CD4-positive, alpha-beta T cell treated with Interleukin-6 at 100 ng/mL for 8 hours (primary cell): ENCODE measurements at regions not wholly inside any gene's neighbourhood (a gene's known extent, or its start where the extent isn't known, plus 50 kb on each side); places are given as distances from the start of the nearest gene placed in this dataset.

Experiments
- DNase-seq: peaks from one replicate; pipeline ENCODE4 v3.0.0-alpha.2; 2020; ENCODE audit warnings: mixed read lengths, low spot score

DNA sequence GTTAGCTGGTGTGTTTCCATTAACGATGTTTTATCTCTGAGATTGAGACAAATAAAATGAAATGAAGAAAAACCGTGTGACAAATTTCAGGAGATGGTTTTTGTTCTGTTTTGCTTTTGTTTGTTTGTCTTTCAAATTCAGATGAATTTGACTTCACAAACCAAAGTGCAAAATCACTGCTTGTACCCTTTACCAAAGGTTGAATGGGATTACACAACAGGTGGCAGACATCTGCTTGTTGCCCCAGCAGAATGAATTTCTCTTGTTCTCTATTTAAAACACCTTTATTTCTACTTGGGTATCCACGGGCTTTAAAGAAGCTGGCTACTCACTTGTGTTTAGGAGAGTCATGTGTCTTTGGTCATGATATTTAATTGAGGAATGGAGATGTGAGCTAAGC is 239.7 kb upstream of the CLNK start:
- DNase-seq: no peak

DNA sequence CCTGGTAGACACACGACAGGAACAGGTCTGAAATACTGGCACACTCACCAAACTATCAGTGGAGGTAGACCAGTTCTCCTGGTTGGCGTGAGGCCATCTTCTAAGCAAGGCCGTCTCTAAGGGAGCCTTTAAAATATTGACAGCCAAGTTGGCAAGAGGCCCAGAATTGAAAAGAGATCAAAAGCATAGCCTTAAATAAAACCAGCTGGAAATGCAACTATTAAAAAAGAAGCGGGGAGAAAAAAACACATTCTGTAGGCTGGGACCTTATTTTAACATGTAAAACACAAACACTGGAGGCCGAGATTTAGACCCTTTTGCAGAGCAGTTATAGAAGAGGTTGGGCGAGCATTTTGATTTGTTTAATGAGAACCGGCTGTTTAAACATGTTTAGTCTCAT is 233.0 kb upstream of the CLNK start:
- no peak for DNase-seq

DNA sequence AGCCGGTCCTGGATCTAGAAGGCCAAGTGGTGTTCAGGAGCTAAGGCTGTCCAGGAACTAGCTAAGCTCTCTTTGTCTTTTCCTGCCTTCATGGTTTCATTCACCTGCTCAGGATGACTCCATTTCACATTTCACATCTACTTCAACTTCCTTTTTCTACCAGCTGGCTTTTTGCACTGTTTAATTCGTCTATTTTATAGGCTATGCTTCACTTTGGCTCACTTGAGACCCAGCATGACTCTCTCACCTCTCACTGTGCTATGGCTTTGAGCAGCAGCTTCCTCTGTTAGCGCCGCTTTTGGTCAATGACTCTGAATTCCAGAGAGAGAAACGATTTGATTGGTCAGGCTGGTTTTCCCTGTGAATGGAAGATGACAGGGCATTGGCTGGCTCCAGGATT is 213.5 kb upstream of the CLNK start:
- DNase-seq: no peak

DNA sequence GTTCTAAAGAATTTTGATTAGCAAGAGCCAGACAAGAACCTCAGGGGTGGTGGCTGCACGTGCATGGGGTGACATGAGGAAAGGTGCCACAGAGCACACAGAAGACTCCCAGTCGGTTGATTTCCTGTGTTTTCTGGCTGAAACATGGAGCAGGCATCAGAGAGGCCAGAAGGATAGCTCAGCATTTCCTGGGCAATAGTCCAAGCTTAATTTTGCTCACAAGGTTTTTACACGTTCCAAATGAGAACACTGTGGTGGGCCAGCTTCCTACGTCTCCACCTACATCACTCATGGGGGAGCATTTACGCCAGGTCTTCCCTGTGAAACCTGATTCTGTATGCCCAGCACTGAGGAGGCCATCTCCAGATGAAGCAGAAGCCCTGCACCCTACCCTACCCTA is 212.5 kb upstream of the CLNK start:
- DNase-seq: no peak

DNA sequence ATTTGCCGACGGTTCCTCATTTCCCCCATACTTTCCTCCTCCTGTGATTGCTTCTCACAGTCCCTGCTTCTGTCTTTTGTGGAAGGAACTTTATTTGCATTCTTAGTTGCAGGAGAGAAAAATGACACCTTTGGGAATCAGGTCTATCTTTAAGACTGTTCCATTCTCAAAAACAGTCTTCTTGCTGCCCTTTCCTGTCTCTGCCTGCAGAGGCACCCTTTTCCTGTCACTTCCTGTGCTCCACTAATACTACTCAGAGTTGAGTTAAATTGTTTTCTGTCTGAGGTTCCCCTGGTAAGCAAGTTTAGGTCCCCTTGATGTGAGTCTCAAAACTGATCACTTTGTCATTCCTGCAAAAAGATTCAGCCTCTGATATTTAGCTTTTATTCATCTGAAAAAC is 208.8 kb upstream of the CLNK start:
- no peak for DNase-seq

DNA sequence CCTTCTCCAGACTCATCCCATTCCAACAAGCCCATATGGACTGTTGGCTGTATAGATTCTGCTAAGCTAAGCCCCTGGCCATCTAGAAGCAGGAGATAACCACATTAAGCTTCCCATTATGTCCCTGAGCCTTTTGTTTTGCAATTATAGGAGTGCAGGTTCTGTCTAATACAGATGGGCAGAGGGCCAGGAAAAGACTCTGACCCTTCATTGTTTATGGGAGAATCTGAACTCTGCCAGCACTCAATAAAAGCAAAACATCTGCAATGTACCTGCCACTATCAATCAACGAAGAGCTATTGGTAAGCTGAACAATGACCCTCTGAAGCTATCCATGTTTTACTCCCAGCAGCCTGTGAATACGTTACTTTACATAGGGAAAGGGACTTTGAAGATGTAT is 207.3 kb upstream of the CLNK start:
- DNase-seq: no peak

DNA sequence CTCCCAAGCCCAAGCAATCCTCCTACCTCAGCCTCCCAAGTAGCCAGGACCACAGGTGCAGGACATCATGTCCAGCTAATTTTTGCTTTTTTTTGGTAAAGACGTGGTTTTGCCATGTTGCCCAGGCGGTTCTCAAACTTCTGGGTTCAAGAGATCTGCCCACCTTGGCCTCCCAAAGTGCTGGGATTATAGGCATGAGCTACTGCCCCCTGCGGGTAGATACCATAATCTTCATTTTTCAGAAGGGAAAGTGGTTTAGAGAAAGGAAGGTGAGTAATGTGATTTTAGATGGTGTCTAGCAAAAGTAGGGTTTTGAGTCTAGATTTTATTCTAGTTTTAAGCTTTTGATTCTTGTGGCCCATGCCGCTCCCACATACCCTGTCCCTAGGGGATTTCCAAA is 205.3 kb upstream of the CLNK start:
- DNase-seq: no peak

DNA sequence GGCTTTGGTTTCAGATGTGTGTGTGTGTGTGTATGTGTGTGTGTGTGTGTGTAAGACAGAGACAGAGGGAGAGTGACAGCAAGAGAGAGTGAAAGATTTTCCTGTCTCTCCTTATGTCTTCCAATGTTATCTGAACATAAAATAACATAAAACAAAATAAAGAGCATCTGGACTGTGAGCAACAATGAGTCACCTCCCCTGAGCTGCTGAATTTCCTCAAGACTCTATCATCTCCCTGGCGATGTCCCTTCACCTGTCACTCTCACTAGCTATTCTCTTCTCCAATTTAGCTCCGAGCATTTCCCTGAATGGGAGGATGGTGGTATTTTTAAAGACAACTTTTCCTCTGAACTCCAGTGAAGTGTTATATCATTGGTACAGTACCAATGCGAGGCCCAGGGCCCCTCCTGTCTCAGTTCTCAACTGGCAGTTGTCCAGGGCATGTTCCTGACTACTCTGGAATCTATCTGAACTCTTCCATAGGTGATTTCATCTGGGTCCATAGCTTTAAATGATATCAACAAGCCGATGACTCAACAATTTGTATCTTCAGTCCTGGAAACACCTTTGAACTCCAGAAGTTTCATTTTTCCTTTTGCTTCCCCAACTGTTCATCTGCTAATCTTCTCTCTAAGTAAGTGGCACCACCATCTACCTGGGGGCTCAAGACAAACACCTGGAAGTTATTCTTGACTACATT is 195.0 kb upstream of the CLNK start:
- no peak for DNase-seq

DNA sequence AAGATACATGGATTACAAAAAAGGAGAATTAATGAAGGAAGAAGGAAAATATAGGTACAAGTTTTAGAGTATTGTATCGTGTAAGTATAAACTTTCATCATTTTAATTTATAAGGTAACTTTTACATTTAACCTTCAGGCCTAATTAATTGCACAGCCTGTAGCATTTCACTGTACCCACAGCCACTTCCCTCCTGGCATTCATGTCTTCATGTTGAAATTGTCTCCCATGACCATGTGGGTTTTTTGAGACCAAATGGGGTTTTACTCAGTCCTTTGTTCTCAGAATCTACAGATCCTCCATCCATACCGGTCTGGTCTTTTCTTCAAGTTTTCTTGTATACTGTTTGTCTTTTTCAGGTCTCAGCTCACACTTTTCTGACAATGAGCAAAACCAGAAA is 194.3 kb upstream of the CLNK start:
- no peak for DNase-seq

DNA sequence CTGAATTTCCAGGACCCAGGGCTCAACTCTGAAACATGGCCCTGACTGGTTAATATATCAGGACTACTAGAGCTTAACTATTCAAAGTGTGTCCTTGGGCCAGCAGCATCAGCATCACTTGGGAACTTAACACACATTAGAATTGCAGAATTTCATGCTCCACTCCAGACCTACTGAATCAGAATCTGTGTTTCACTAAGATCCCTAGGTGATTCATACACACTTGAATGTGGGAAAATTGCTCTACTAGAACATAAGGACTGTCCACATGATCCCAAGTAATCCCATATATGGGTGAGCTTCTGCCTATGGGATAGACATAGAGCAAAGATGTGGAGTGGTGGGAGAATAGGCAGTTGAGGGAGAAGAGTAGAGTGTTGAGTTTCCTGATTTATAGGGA is 192.5 kb upstream of the CLNK start:
- no peak for DNase-seq

DNA sequence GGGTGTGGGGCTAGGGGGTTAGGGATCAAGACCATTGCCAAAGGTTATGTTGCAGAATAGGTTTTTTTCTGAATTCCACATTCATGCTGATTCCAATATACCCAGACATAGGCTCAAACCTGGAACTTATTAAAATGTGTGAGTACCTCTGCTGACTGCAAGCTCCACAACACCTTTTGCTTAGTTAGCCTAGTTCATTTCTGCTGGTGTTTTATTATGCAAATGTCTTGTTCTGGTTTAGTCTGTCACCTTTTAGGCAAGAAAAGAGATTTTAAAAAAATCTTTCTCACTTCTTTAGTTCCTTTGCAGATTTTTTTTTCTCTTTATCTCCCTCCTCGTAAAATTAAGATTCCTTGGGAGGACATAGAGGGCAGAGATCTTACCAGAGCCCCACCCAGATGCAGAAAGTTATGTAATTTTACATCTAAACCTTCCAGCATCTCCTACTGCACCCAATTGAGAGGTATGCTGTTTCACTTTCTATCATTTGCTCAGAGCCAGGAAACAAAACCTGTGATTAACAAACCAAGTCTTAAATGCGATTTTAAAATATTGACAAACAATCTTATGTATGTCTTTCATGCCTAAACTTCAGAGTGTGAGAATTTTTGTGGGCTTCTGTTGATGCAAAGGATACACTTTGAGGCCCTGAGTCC is 190.7 kb upstream of the CLNK start:
- no peak for DNase-seq

DNA sequence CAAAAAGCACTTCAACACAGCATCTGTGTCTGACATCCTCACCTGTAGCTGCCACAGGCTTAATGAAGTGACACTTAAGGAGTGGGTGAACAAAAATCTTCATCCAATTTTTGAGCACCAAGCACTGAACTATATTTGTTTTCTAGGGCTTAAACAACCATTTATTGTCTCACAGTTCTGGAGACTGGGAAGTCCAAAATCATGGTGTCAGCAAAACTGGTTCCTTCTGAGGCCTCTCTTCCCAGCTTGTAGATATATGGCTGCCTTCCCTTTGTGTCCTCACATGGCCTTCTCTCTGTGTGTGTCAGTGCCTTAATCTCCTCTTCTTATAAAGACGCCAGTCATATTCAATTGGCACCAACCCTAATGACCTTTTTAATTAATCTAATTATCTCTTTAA is 189.2 kb upstream of the CLNK start:
- DNase-seq: no peak

DNA sequence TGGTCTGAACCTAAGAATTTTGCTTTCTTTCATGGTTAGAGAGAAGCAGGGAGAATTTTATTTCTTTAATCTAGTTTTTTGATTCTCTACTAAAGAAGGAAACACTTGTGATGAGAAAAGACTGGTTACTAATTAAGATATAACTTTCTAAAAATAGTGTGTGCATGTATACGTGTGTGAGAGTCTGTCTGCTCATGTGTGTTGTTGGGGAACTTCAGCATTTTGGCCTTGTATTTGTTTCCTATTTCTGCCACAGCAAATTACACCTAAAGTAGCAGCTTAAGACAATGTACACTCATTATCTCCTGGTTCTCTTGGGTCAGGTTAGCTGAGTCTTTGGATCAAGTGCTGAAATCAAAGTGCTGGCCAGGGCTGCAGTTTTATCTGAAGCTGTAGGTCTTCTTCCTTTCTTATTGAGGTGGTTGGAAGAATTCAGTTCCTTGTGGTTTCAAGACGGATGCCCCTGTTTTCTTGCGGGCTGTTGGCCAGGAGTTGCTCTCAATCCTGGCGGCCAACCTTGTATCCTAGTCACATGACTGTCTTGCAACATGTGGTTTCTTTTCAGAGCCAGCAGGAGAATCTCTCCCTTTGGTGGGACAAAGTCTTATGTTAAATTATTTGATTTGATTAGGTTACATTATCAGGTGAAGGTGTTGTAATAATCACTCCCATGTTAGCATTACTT is 188.4 kb upstream of the CLNK start:
- DNase-seq: no peak

DNA sequence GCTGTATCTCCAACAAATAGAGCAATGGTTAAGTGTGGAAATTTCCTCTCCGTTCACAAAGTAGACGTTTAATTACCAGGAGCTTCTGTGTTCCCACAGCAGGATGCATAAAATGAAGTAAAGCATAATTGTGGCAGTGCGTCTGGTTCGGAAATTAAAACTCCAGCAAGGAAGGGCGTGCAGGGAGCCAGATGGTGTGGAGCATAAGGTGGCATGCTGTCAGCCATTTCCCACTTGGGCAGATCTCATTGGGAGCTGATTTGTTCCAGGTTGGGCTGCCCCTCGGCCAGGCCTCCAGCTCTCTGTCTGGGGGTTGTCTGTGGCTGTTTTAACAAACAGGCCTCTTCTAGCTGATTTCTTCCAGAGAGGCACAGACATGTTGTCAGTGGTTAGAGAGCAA is 182.1 kb upstream of the CLNK start:
- no peak for DNase-seq

DNA sequence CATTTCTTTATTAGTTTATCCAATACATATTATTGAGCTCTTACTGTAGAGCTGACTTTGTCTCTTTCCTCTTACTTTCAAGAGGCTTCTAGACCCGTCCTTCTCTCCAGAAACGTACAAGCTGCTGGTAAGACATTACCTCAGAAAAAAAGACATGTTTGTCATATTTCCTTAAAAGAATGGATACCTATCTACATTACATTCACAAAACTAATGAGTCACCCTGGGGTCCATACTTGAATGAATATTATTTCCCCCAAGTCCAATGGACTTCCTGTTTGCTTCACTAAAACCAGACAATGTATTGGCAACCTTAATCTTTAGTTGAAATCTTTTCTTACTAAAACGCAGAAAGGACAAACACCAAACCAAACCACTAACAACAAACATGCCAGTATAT is 176.5 kb upstream of the CLNK start:
- no peak for DNase-seq

DNA sequence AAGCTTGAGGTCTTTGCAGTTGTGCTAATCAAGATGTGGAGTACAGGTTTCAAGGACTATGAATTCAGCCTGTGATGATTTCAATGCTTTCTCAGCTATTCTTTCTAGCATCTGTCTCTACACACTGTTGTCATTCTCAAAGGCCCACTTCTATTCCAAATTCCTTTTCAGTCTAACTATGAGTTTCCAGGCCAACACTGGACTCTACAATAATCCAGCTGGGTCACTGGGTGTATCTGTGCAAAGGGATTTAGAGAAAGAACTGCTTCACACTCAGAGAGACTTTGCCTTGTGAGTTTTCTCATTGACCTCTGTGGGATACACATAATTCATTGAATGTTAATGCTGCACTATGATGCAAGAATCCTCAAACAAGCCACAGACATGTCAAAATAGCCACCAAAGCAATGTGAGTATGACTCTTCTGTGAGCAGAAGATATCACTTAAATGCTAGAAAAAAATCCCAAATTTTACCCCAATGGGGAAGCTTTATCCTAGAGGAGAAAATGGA is 171.8 kb upstream of the CLNK start:
- DNase-seq: no peak

DNA sequence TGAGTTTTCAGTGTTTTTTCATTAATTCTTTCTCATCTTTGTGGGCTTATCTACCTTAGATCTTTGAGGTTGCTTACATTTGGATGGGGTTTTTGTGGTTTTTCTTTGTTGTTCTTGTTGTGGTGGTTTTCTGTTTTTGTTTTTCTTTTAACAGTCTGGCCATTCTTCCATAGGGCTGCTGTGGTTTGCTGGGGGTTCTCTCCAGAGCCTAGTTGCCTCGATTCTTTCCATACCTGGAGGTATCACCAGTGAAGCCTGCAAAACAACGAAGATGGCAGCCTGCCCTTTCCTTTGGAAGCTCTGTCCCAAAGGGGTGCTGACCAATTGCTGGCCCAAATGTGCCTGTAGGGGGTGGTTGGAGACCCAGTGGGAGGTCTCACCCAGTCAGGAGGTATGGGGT is 168.6 kb upstream of the CLNK start:
- no peak for DNase-seq

DNA sequence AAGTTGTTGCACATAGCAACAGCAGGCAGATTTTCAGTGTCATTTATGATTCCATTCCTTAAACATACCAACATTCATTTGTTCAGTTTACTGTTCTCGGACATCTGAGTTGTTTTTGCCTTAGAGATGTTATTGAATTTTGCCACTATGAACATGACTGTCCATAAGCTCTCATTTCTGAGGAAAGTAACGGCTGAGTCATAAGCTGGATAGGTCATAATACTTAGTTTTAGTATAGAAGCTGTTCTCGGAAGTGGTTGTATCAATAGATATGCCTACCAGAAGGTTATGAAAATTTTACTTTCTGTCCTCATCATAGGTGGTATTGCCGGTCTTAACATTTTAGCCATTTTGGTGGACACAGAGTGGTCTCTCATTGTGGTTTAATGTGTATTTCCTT is 157.1 kb upstream of the CLNK start:
- no peak for DNase-seq

DNA sequence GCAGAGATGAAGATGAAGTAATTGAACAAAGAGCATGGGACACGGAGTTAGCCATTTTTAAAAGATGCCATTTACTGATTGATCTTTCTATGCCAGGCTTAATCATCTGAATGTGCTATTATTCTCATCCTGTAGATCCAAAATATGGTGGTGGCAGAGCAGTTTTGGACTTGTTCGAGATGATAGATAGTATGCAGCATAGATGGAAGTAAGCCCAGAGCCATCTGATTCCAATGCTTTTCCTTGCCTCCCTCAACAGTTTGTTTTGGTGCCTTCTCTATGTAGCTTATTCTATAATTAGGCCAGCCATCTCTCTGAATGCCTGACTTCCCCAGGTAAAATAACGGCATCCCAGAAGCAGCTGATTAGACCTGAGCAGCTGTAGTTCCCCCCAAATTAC is 152.6 kb upstream of the CLNK start:
- no peak for DNase-seq

DNA sequence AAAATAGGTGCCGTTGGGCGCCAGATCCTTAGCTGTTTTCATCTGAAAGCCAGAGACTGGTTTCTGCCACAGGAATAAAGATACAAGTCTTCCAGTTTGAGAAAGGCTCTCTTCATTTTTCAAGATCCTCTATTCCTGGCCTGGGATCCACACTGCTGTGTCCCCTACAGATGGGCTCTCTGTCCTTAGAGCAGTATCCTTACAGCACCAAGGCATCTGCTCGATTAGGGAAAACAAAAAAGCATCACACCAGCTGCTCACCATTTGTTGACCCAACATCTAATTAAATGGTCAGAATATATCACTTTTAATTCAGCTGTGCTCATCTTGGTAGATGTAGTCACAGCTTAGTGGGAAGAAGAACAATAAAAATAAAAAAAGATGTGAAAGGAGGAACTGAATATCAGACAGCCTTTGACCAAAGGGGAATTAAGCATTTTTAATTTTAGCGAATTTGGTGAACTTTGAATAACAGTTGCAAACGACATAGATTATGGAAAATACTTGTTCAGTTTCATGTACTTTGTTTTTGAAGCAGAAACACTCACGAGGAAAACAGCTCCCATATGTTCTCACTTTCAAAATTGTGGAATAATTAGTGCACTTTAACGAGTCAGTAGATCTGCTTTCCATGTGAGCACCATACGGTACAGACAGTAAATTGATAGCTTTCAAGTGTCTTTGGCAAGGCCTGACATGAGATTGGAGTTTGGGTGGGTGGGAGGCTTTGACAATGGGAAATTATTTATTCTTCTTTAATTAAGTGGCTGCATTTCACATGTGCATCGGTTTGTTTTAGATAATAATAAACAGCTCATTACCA is 148.4 kb upstream of the CLNK start:
- no peak for DNase-seq

DNA sequence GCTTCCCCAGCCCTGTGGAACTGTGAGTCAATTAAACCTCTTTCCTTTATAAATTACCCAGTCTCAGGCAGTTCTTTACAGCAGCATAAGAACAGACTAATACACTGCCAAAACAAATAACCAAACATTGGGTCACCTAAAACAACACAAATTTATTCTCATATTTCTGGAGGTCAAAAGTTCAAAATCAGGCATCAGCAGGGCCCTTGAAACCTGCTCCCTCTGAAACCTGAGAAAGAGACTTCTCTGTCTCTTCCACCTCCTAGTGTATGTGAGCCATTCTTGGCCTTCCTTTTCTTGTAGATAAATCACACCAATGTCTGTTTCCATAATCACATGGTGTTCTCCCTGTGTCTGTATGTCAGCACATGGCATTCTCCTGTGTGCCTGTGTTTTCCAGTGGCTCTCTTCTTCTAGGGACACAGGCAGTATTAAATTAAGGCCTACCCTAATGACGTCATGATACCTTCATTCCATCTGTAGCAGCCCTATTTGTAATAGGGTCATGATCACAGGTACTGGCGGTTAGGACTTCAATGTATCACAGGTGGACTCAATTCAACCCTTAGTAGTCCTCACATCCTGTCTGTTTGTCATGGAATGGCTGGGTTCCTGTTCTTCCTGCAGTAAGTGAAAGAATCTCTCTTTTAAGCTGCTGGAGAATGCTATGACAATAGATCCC is 147.3 kb upstream of the CLNK start:
- no peak for DNase-seq
